ENCODE measurements at regions not wholly inside any gene's neighbourhood (a gene's known extent, or its start where the extent isn't known, plus 50 kb on each side); places are given as distances from the start of the nearest gene placed in this dataset.

GRCh38 chr9:115373710-115374045 lies 255.7 kb upstream of the TNC start:
- no peak for DNase-seq

- no peak for DNase-seq
Measured at GRCh38 chr9:115374724-115375268, 256.8 kb upstream of the TNC start.

GRCh38 chr9:115378241-115378640 lies 260.3 kb upstream of the TNC start:
- DNase-seq, result no peak

GRCh38 chr9:115378758-115379157 lies 260.8 kb upstream of the TNC start:
- DNase-seq, result no peak

- DNase-seq, result no peak
Measured at GRCh38 chr9:115379719-115380118, 261.8 kb upstream of the TNC start.

- no peak for DNase-seq
Measured at GRCh38 chr9:115382865-115383264, 264.9 kb upstream of the TNC start.

GRCh38 chr9:115385383-115386122 lies 267.6 kb upstream of the TNC start:
- no peak for DNase-seq

GRCh38 chr9:115386963-115387770 lies 269.2 kb upstream of the TNC start:
- no peak for DNase-seq

- DNase-seq, result no peak
Measured at GRCh38 chr9:115391168-115391825, 273.3 kb upstream of the TNC start.

- no peak for DNase-seq
Measured at GRCh38 chr9:115393976-115394775, 276.2 kb upstream of the TNC start.

- DNase-seq, result no peak
Measured at GRCh38 chr9:115395511-115396021, 277.6 kb upstream of the TNC start.

GRCh38 chr9:115396071-115396529 lies 278.1 kb upstream of the TNC start:
- no peak for DNase-seq

GRCh38 chr9:115397591-115398312 lies 279.8 kb upstream of the TNC start:
- no peak for DNase-seq

- DNase-seq, result no peak
Measured at GRCh38 chr9:115398313-115398650, 280.3 kb upstream of the TNC start.

- DNase-seq, result no peak
Measured at GRCh38 chr9:115398996-115399395, 281.0 kb upstream of the TNC start.

- no peak for DNase-seq
Measured at GRCh38 chr9:115400796-115401195, 282.8 kb upstream of the TNC start.

GRCh38 chr9:115401756-115402327 lies 283.9 kb upstream of the TNC start:
- no peak for DNase-seq

GRCh38 chr9:115403753-115404152 lies 285.8 kb upstream of the TNC start:
- DNase-seq, result no peak

GRCh38 chr9:115404311-115404710 lies 286.4 kb upstream of the TNC start:
- DNase-seq, result no peak

GRCh38 chr9:115411516-115411915 lies 293.6 kb upstream of the TNC start:
- no peak for DNase-seq

GRCh38 chr9:115411993-115412452 lies 294.1 kb upstream of the TNC start:
- DNase-seq, result no peak
